SK-N-SH (cell line): ENCODE measurements at regions not wholly inside any gene's neighbourhood (a gene's known extent, or its start where the extent isn't known, plus 50 kb on each side); places are given as distances from the start of the nearest gene placed in this dataset.

Experiments
- GABPA ChIP-seq: IDR thresholded peaks from 2 replicates; pipeline ENCODE4 v1.4.0; 2012; ENCODE audit warnings: low read depth, mild to moderate bottlenecking
- TF ChIP-seq, protein P1 (sequence below): fragments of 200-600 bp; sonication (generic); IDR thresholded peaks from 2 replicates; pipeline ENCODE4 v1.6.1; 2017; ENCODE audit warnings: antibody characterized with exemption, mild to moderate bottlenecking, moderate library complexity

- TF ChIP-seq, protein P1, sequence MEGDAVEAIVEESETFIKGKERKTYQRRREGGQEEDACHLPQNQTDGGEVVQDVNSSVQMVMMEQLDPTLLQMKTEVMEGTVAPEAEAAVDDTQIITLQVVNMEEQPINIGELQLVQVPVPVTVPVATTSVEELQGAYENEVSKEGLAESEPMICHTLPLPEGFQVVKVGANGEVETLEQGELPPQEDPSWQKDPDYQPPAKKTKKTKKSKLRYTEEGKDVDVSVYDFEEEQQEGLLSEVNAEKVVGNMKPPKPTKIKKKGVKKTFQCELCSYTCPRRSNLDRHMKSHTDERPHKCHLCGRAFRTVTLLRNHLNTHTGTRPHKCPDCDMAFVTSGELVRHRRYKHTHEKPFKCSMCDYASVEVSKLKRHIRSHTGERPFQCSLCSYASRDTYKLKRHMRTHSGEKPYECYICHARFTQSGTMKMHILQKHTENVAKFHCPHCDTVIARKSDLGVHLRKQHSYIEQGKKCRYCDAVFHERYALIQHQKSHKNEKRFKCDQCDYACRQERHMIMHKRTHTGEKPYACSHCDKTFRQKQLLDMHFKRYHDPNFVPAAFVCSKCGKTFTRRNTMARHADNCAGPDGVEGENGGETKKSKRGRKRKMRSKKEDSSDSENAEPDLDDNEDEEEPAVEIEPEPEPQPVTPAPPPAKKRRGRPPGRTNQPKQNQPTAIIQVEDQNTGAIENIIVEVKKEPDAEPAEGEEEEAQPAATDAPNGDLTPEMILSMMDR: no peak
- no peak for TF ChIP-seq GABPA
Measured at GRCh38 chr2:59027320-59027719, 786.2 kb upstream of the FANCL start.
